Activated CD8-positive, alpha-beta memory T cell treated with anti-CD3 and anti-CD28 coated beads, Interleukin-2, amount 10 ng/mL, durations not matched to agents 7 days and 5 days (primary cell): ENCODE measurements at regions not wholly inside any gene's neighbourhood (a gene's known extent, or its start where the extent isn't known, plus 50 kb on each side); places are given as distances from the start of the nearest gene placed in this dataset.

Source experiments
- ATAC-seq: fragments of 150-1000 bp; cut with Tn5 transposase; one replicate; pipeline ENCODE4 v1.10.0; 2021; ENCODE audit warnings: moderate library complexity
- CTCF ChIA-PET: fragments of 350-600 bp; sonication (Branson Sonifier 250); formaldehyde crosslinking; loops from one replicate; lab custom pipeline; 2021; ENCODE audit warnings: antibody characterized with exemption; lab: Charles Lee
- DNase-seq: peaks from one replicate; pipeline ENCODE4 v3.0.0-alpha.2; 2020
- H3K27ac Mint-ChIP-seq: one replicate; pipeline ENCODE4 v1.8.0; 2021; ENCODE audit warnings: mild to moderate bottlenecking, mixed read lengths
- H3K27me3 Mint-ChIP-seq: one replicate; pipeline ENCODE4 v1.8.0; 2021; ENCODE audit warnings: mixed read lengths
- H3K36me3 Mint-ChIP-seq: one replicate; pipeline ENCODE4 v1.8.0; 2021; ENCODE audit warnings: mild to moderate bottlenecking, mixed read lengths
- H3K4me1 Mint-ChIP-seq: one replicate; pipeline ENCODE4 v1.8.0; 2021; ENCODE audit warnings: mixed read lengths
- H3K4me3 Mint-ChIP-seq: one replicate; pipeline ENCODE4 v1.8.0; 2021; ENCODE audit warnings: mild to moderate bottlenecking, moderate library complexity, mixed read lengths
- H3K9me3 Mint-ChIP-seq: one replicate; pipeline ENCODE4 v1.8.0; 2022; ENCODE audit warnings: low read depth, mixed read lengths

- Mint-ChIP-seq H3K27me3 (peaks cover 11% of the 10 kb centered on the region), H3K9me3 (no peaks in the 10 kb centered on the region), H3K4me3 (no peak overlapping the region), H3K4me1 (no peaks in the 10 kb centered on the region), H3K36me3 (no peaks in the 10 kb centered on the region), H3K27ac (no peak overlapping the region)
- DNase-seq = no peak
- CTCF ChIA-PET = interaction anchor here (1.7 kb wide), 1 partner anchor 14 kb away, joined by 5 read pairs; no protein-coding TSS in a partner anchor
- ATAC-seq = no peak
Measured at GRCh38 chr10:60660625-60661024, 117.7 kb upstream of the CDK1 start.

- Mint-ChIP-seq H3K36me3 (no peaks in the 10 kb centered on the region), H3K9me3 (no peaks in the 10 kb centered on the region), H3K4me3 (no peak overlapping the region), H3K27me3 (peaks cover 3% of the 10 kb centered on the region), H3K27ac (no peak overlapping the region), H3K4me1 (no peaks in the 10 kb centered on the region)
- ATAC-seq (no peak), DNase-seq (no peak)
- CTCF ChIA-PET = no interaction called here
Measured at GRCh38 chr10:60654813-60655464, 123.3 kb upstream of the CDK1 start.

GRCh38 chr10:60652628-60653027, 125.7 kb upstream of the CDK1 start:
- no peaks in the 10 kb centered on the region for H3K4me1 Mint-ChIP-seq
- ATAC-seq (no peak), DNase-seq (no peak)
- H3K27me3 Mint-ChIP-seq = peaks cover 6% of the 10 kb centered on the region
- H3K27ac Mint-ChIP-seq = no peak overlapping the region
- H3K9me3 Mint-ChIP-seq = no peaks in the 10 kb centered on the region
- no peaks in the 10 kb centered on the region for H3K36me3 Mint-ChIP-seq
- CTCF ChIA-PET = no interaction called here
- H3K4me3 Mint-ChIP-seq = no peak overlapping the region

GRCh38 chr10:60650378-60650800, 127.9 kb upstream of the CDK1 start:
- Mint-ChIP-seq H3K9me3 (no peaks in the 10 kb centered on the region), H3K4me1 (no peaks in the 10 kb centered on the region), H3K36me3 (no peaks in the 10 kb centered on the region), H3K4me3 (no peak overlapping the region), H3K27ac (no peak overlapping the region), H3K27me3 (peaks cover 4% of the 10 kb centered on the region)
- DNase-seq = no peak
- CTCF ChIA-PET = interaction anchor here (1.2 to 1.4 kb wide), 2 partner anchors 79 to 205 kb away, joined by 3 to 6 read pairs; no protein-coding TSS in a partner anchor
- ATAC-seq = no peak

- no peak for ATAC-seq
- Mint-ChIP-seq H3K27me3 (peaks cover 4% of the 10 kb centered on the region), H3K36me3 (no peaks in the 10 kb centered on the region), H3K27ac (no peak overlapping the region), H3K4me3 (no peak overlapping the region), H3K9me3 (no peaks in the 10 kb centered on the region), H3K4me1 (no peaks in the 10 kb centered on the region)
- CTCF ChIA-PET = interaction anchor here (0.8 to 1.4 kb wide), 5 partner anchors 79 to 412 kb away, joined by 3 to 6 read pairs (median 3); no protein-coding TSS in a partner anchor
- DNase-seq = no peak
Measured at GRCh38 chr10:60649485-60650377, 128.5 kb upstream of the CDK1 start.

GRCh38 chr10:60648761-60649160, 129.5 kb upstream of the CDK1 start:
- no peak for ATAC-seq
- Mint-ChIP-seq H3K9me3 (no peaks in the 10 kb centered on the region), H3K27me3 (peaks cover 6% of the 10 kb centered on the region), H3K4me3 (no peak overlapping the region), H3K4me1 (peaks cover 1% of the 10 kb centered on the region), H3K27ac (no peak overlapping the region), H3K36me3 (no peaks in the 10 kb centered on the region)
- DNase-seq = no peak
- CTCF ChIA-PET = interaction anchor here (1.0 to 1.1 kb wide), 2 partner anchors 102 to 411 kb away, joined by 3 to 5 read pairs; no protein-coding TSS in a partner anchor

- Mint-ChIP-seq H3K27ac (no peak overlapping the region), H3K36me3 (no peaks in the 10 kb centered on the region), H3K4me3 (no peak overlapping the region), H3K27me3 (peaks cover 6% of the 10 kb centered on the region), H3K4me1 (peaks cover 1% of the 10 kb centered on the region), H3K9me3 (no peaks in the 10 kb centered on the region)
- DNase-seq (no peak), ATAC-seq (no peak)
- CTCF ChIA-PET = interaction anchor here (0.8 to 2.1 kb wide), 8 partner anchors 12 to 978 kb away, joined by 3 to 6 read pairs (median 4); no protein-coding TSS in a partner anchor
Measured at GRCh38 chr10:60646966-60647796, 131.1 kb upstream of the CDK1 start.

GRCh38 chr10:60645980-60646379, 132.3 kb upstream of the CDK1 start:
- H3K4me3 Mint-ChIP-seq = no peak overlapping the region
- H3K27ac Mint-ChIP-seq = no peak overlapping the region
- ATAC-seq (no peak), DNase-seq (no peak)
- H3K4me1 Mint-ChIP-seq = peaks cover 1% of the 10 kb centered on the region
- CTCF ChIA-PET = interaction anchor here (0.8 to 2.1 kb wide), 7 partner anchors 10 to 546 kb away, joined by 3 to 6 read pairs (median 4); no protein-coding TSS in a partner anchor
- H3K9me3 Mint-ChIP-seq = no peaks in the 10 kb centered on the region
- H3K36me3 Mint-ChIP-seq = no peaks in the 10 kb centered on the region
- H3K27me3 Mint-ChIP-seq = peaks cover 6% of the 10 kb centered on the region

- H3K4me1 Mint-ChIP-seq = peaks cover 1% of the 10 kb centered on the region
- DNase-seq (no peak), ATAC-seq (no peak)
- H3K27ac Mint-ChIP-seq = no peak overlapping the region
- H3K9me3 Mint-ChIP-seq = no peaks in the 10 kb centered on the region
- H3K36me3 Mint-ChIP-seq = no peaks in the 10 kb centered on the region
- CTCF ChIA-PET = interaction anchor here (0.7 kb wide), 1 partner anchor 998 kb away, joined by 3 read pairs; no protein-coding TSS in a partner anchor
- no peak overlapping the region for H3K4me3 Mint-ChIP-seq
- peaks cover 8% of the 10 kb centered on the region for H3K27me3 Mint-ChIP-seq
Measured at GRCh38 chr10:60644436-60645130, 133.7 kb upstream of the CDK1 start.

GRCh38 chr10:60643874-60644273, 134.4 kb upstream of the CDK1 start:
- Mint-ChIP-seq H3K9me3 (no peaks in the 10 kb centered on the region), H3K27ac (no peak overlapping the region), H3K4me1 (peaks cover 1% of the 10 kb centered on the region), H3K36me3 (no peaks in the 10 kb centered on the region), H3K27me3 (peaks cover 6% of the 10 kb centered on the region), H3K4me3 (no peak overlapping the region)
- DNase-seq (no peak), ATAC-seq (no peak)
- CTCF ChIA-PET = interaction anchor here (0.7 kb wide), 1 partner anchor 997 kb away, joined by 3 read pairs; no protein-coding TSS in a partner anchor

GRCh38 chr10:60629332-60629731, 148.9 kb upstream of the CDK1 start:
- CTCF ChIA-PET = no interaction called here
- H3K27ac Mint-ChIP-seq = no peak overlapping the region

More at GRCh38 chr10:60629332-60629731, 148.9 kb upstream of the CDK1 start:
- DNase-seq = no peak
- no peak overlapping the region for H3K4me3 Mint-ChIP-seq
- no peak for ATAC-seq
- H3K36me3 Mint-ChIP-seq = no peaks in the 10 kb centered on the region
- H3K4me1 Mint-ChIP-seq = no peaks in the 10 kb centered on the region
- no peaks in the 10 kb centered on the region for H3K9me3 Mint-ChIP-seq
- H3K27me3 Mint-ChIP-seq = peaks cover 8% of the 10 kb centered on the region
